ENCODE measurements at regions not wholly inside any gene's neighbourhood (a gene's known extent, or its start where the extent isn't known, plus 50 kb on each side); places are given as distances from the start of the nearest gene placed in this dataset.

DNA sequence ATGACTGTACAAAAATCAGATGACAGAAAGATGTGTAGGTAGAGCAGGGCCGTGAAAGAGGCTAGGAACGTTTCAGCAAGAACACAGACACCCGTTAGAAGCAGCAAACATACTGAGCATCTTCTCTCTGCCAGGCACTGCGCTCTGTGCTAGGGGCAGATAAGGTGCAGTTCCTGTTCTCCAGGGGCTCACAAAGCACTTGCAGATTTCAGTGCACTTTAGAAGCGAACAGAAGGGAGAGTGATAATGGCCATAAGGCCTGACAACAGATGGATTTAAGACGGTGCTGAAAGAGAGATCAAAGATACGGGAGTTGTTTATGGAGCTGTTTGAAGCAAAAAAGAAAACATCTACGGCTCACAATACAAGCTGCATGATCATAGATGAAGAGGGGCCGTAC, 200.3 kb upstream of the FOXD3 start:
- H3K9ac ChIP-seq (ENCODE audit: low read length) = no peak overlapping the region
- H3K9me2 ChIP-seq (ENCODE audit: insufficient read depth, low read length) = no peaks in the 10 kb centered on the region
- TF ChIP-seq MXI1 (conservative IDR thresholded peaks at IDR 0.05; ENCODE audit: poor library complexity, severe bottlenecking) = no peak
- no peak for TF ChIP-seq TAF1 (IDR thresholded peaks at IDR 0.05; ENCODE audit: low read depth)
- no peak for TF ChIP-seq SMC3 (conservative IDR thresholded peaks at IDR 0.05; ENCODE audit: poor library complexity)
- TF ChIP-seq EZH2 (IDR thresholded peaks at IDR 0.05; ENCODE audit: borderline replicate concordance, insufficient read depth, low read length, poor library complexity, severe bottlenecking) = no peak
- TF ChIP-seq, protein P1, sequence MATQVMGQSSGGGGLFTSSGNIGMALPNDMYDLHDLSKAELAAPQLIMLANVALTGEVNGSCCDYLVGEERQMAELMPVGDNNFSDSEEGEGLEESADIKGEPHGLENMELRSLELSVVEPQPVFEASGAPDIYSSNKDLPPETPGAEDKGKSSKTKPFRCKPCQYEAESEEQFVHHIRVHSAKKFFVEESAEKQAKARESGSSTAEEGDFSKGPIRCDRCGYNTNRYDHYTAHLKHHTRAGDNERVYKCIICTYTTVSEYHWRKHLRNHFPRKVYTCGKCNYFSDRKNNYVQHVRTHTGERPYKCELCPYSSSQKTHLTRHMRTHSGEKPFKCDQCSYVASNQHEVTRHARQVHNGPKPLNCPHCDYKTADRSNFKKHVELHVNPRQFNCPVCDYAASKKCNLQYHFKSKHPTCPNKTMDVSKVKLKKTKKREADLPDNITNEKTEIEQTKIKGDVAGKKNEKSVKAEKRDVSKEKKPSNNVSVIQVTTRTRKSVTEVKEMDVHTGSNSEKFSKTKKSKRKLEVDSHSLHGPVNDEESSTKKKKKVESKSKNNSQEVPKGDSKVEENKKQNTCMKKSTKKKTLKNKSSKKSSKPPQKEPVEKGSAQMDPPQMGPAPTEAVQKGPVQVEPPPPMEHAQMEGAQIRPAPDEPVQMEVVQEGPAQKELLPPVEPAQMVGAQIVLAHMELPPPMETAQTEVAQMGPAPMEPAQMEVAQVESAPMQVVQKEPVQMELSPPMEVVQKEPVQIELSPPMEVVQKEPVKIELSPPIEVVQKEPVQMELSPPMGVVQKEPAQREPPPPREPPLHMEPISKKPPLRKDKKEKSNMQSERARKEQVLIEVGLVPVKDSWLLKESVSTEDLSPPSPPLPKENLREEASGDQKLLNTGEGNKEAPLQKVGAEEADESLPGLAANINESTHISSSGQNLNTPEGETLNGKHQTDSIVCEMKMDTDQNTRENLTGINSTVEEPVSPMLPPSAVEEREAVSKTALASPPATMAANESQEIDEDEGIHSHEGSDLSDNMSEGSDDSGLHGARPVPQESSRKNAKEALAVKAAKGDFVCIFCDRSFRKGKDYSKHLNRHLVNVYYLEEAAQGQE (IDR thresholded peaks at IDR 0.05; ENCODE audit: borderline replicate concordance) = no peak
- TF ChIP-seq RAD21 (conservative IDR thresholded peaks at IDR 0.05) = no peak
- no peak for TF ChIP-seq POLR2AphosphoS5 (IDR thresholded peaks at IDR 0.05)
- TF ChIP-seq, protein P2, sequence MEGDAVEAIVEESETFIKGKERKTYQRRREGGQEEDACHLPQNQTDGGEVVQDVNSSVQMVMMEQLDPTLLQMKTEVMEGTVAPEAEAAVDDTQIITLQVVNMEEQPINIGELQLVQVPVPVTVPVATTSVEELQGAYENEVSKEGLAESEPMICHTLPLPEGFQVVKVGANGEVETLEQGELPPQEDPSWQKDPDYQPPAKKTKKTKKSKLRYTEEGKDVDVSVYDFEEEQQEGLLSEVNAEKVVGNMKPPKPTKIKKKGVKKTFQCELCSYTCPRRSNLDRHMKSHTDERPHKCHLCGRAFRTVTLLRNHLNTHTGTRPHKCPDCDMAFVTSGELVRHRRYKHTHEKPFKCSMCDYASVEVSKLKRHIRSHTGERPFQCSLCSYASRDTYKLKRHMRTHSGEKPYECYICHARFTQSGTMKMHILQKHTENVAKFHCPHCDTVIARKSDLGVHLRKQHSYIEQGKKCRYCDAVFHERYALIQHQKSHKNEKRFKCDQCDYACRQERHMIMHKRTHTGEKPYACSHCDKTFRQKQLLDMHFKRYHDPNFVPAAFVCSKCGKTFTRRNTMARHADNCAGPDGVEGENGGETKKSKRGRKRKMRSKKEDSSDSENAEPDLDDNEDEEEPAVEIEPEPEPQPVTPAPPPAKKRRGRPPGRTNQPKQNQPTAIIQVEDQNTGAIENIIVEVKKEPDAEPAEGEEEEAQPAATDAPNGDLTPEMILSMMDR (IDR thresholded peaks at IDR 0.05; ENCODE audit: poor library complexity, severe bottlenecking) = no peak
- no peak for TF ChIP-seq EP300 (conservative IDR thresholded peaks at IDR 0.05; ENCODE audit: poor library complexity, severe bottlenecking)
- no peaks in the 10 kb centered on the region for H3F3A ChIP-seq (ENCODE audit: insufficient read depth, low read length, poor library complexity, severe bottlenecking)
- H3K9me3 ChIP-seq (ENCODE audit: low read length) = no peaks in the 10 kb centered on the region
- no peak overlapping the region for H3K4me2 ChIP-seq (ENCODE audit: low read length)
- no peak overlapping the region for H2AFZ ChIP-seq (ENCODE audit: low read depth, low read length)
- H3K27me3 ChIP-seq (ENCODE audit: insufficient read depth, low read depth, low read length) = no peaks in the 10 kb centered on the region
- H3K79me2 ChIP-seq (replicated peaks; ENCODE audit: insufficient read depth, low read length) = no peaks in the 10 kb centered on the region
- H3K4me3 ChIP-seq (ENCODE audit: low read length) = no peak overlapping the region
- H4K20me1 ChIP-seq (ENCODE audit: insufficient read depth) = no peaks in the 10 kb centered on the region
- H3K36me3 ChIP-seq (ENCODE audit: insufficient read depth, low read length) = no peaks in the 10 kb centered on the region
- H3K27ac ChIP-seq (ENCODE audit: low read length) = no peak overlapping the region

GRCh38 chr1:63124666-63125191, 197.6 kb upstream of the FOXD3 start:
- H3K27ac ChIP-seq (ENCODE audit: low read length) = no peak overlapping the region

More at GRCh38 chr1:63124666-63125191, 197.6 kb upstream of the FOXD3 start:
- Histone ChIP-seq H3K79me2 (replicated peaks; ENCODE audit: insufficient read depth, low read length) (no peaks in the 10 kb centered on the region), H3K4me2 (ENCODE audit: low read length) (no peak overlapping the region), H3K9me2 (ENCODE audit: insufficient read depth, low read length) (no peaks in the 10 kb centered on the region), H4K20me1 (ENCODE audit: insufficient read depth) (no peaks in the 10 kb centered on the region), H3K36me3 (ENCODE audit: insufficient read depth, low read length) (no peaks in the 10 kb centered on the region), H3K9me3 (ENCODE audit: low read length) (no peaks in the 10 kb centered on the region), H3K4me3 (ENCODE audit: low read length) (no peak overlapping the region), H3K9ac (ENCODE audit: low read length) (no peak overlapping the region), H3K27me3 (ENCODE audit: insufficient read depth, low read depth, low read length) (no peaks in the 10 kb centered on the region), H3F3A (ENCODE audit: insufficient read depth, low read length, poor library complexity, severe bottlenecking) (no peaks in the 10 kb centered on the region), H2AFZ (ENCODE audit: low read depth, low read length) (no peak overlapping the region)
- TF ChIP-seq EP300 (conservative IDR thresholded peaks at IDR 0.05; ENCODE audit: poor library complexity, severe bottlenecking) = no peak
- TF ChIP-seq TAF1 (IDR thresholded peaks at IDR 0.05; ENCODE audit: low read depth) = no peak
- no peak for TF ChIP-seq MXI1 (conservative IDR thresholded peaks at IDR 0.05; ENCODE audit: poor library complexity, severe bottlenecking)
- no peak for TF ChIP-seq POLR2AphosphoS5 (IDR thresholded peaks at IDR 0.05)
- TF ChIP-seq, protein P2 (IDR thresholded peaks at IDR 0.05; ENCODE audit: poor library complexity, severe bottlenecking) = no peak
- no peak for TF ChIP-seq SMC3 (conservative IDR thresholded peaks at IDR 0.05; ENCODE audit: poor library complexity)
- TF ChIP-seq, protein P1 (IDR thresholded peaks at IDR 0.05; ENCODE audit: borderline replicate concordance) = no peak
- no peak for TF ChIP-seq EZH2 (IDR thresholded peaks at IDR 0.05; ENCODE audit: borderline replicate concordance, insufficient read depth, low read length, poor library complexity, severe bottlenecking)
- no peak for TF ChIP-seq RAD21 (conservative IDR thresholded peaks at IDR 0.05)

Data from neural cell (in vitro differentiated cells).